K562 (cell line): ENCODE measurements at regions not wholly inside any gene's neighbourhood (a gene's known extent, or its start where the extent isn't known, plus 50 kb on each side); places are given as distances from the start of the nearest gene placed in this dataset.

Experiments used
- ATAC-seq: fragments of 200-7000 bp; cut with Tn5 transposase; 3 replicates; pipeline ENCODE4 v1.9.1; 2020; ENCODE audit warnings: moderate library complexity
- BruUV-seq: library from RNA; stranded (reverse); fragments of 400-500 nt; replicated peaks from 2 replicates; lab custom pipeline; 2021; lab: Mats Ljungman, UMichigan
- CTCF ChIA-PET: fragments of 300-600 bp; formaldehyde crosslinking; extraction: SDS; loops from one replicate; lab custom pipeline; 2021; ENCODE audit warnings: low intra/inter-chr PET ratio; lab: Yijun Ruan, JAX
- POLR2A ChIA-PET: fragments of 300-600, 350-650 bp; sonication (Branson Sonifier 250); formaldehyde crosslinking; extraction: SDS; loops from one replicate; lab custom pipeline; 2021; ENCODE audit warnings: antibody characterized with exemption, inconsistent platforms; lab: Yijun Ruan, JAX
- DNase-seq, 4 experiments: peaks; one replicate each; pipeline versions ENCODE4 v3.0.0 to v3.0.0-alpha.2; 2011 to 2018; ENCODE audit warnings: low spot score in 3 of 4, mixed read lengths in 3 of 4; ENCODE audit errors: extremely low read depth in 1 of 4
- FAIRE-seq: peaks from 2 replicates; lab custom pipeline; 2011; peaks lifted over from hg19 to GRCh38; lab: Jason Lieb, UNC
- H2AFZ ChIP-seq: 2 replicates; pipeline ENCODE4 v1.6.0; 2011; ENCODE audit warnings: low read depth, low read length, control low read depth, inconsistent platforms
- H3K27ac ChIP-seq: fragments of 200-600 bp; 3 replicates; pipeline ENCODE4 v1.8.0; 2011; ENCODE audit warnings: low read depth, mild to moderate bottlenecking, control low read depth, inconsistent platforms, low read length, moderate library complexity, mixed read lengths; ENCODE audit errors: extremely low read depth
- H3K27me3 ChIP-seq, 2 experiments: fragments of 300-600 bp in 1 of 2; 2 replicates in 1 of 2; 3 replicates in 1 of 2; pipeline versions ENCODE4 v1.6.0 to v1.8.0; 2011; ENCODE audit warnings: inconsistent platforms in 2 of 2, low read length in 2 of 2, mild to moderate bottlenecking in 1 of 2, mixed read lengths in 1 of 2, moderate library complexity in 1 of 2; ENCODE audit not compliant: control insufficient read depth in 2 of 2, insufficient read depth in 2 of 2
- H3K36me3 ChIP-seq: fragments of 300-600 bp; 3 replicates; pipeline ENCODE4 v1.8.0; 2011; ENCODE audit warnings: mild to moderate bottlenecking, low read length, inconsistent platforms; ENCODE audit not compliant: control insufficient read depth, insufficient read depth
- H3K4me1 ChIP-seq, 2 experiments: fragments of 200-600 bp in 1 of 2; replicated peaks in 1 of 2; 2 replicates in 1 of 2; 3 replicates in 1 of 2; pipeline versions ENCODE4 v1.5.1 to v1.8.0; 2011; ENCODE audit warnings: inconsistent platforms in 2 of 2, low read length in 2 of 2, mild to moderate bottlenecking in 1 of 2, mixed read lengths in 1 of 2, moderate library complexity in 1 of 2; ENCODE audit not compliant: control insufficient read depth in 2 of 2, insufficient read depth in 2 of 2
- H3K4me2 ChIP-seq: 2 replicates; pipeline ENCODE4 v1.6.1; 2011; ENCODE audit warnings: low read length, control low read depth, inconsistent platforms, mixed read lengths; ENCODE audit not compliant: insufficient read depth
- H3K4me3 ChIP-seq: fragments of 200-600 bp; sonication (generic), shearing (Covaris generic); 2 replicates; pipeline ENCODE4 v1.5.1; 2016; ENCODE audit warnings: control low read depth, inconsistent platforms
- H3K79me2 ChIP-seq: fragments of 200-600 bp; 3 replicates; pipeline ENCODE4 v1.8.0; 2011; ENCODE audit warnings: low read length, inconsistent platforms; ENCODE audit not compliant: control insufficient read depth, insufficient read depth
- H3K9ac ChIP-seq, 2 experiments: 2 replicates each; pipeline versions ENCODE4 v1.6.0 to v1.6.1; 2011; ENCODE audit warnings: low read depth in 2 of 2, low read length in 2 of 2, control low read depth in 1 of 2, inconsistent platforms in 1 of 2, mild to moderate bottlenecking in 1 of 2, mixed read lengths in 1 of 2; ENCODE audit not compliant: insufficient read depth in 1 of 2
- H3K9me1 ChIP-seq: one replicate; pipeline ENCODE4 v1.6.0; 2011; ENCODE audit warnings: inconsistent platforms, mild to moderate bottlenecking, low read length, moderate library complexity; ENCODE audit not compliant: control insufficient read depth, insufficient read depth
- H3K9me3 ChIP-seq: replicated peaks from 2 replicates; pipeline ENCODE4 v1.5.1; 2011; ENCODE audit warnings: low read depth, low read length, inconsistent platforms; ENCODE audit not compliant: control insufficient read depth, insufficient read depth
- H4K20me1 ChIP-seq: replicated peaks from 2 replicates; pipeline ENCODE4 v1.6.1; 2011; ENCODE audit warnings: low read length, inconsistent platforms, mixed read lengths; ENCODE audit not compliant: control insufficient read depth, insufficient read depth
- CBFA2T3 ChIP-seq: fragments of 450-650 bp; IDR thresholded peaks from 2 replicates; pipeline ENCODE4 v1.6.1; 2017
- DMBX1 ChIP-seq: fragments of 250-450 bp; sonication (Bioruptor Pico); IDR thresholded peaks from 2 replicates; pipeline ENCODE4 v1.8.0; 2022; ENCODE audit warnings: inconsistent platforms, mild to moderate bottlenecking, moderate library complexity, borderline replicate concordance
- FOXK2 ChIP-seq, 2 experiments: fragments of 450-650 bp; IDR thresholded peaks in 1 of 2; conservative IDR thresholded peaks in 1 of 2; 2 replicates each; pipeline ENCODE4 v1.6.1; 2016; ENCODE audit warnings: low read depth in 2 of 2, mild to moderate bottlenecking in 1 of 2
- HES1 ChIP-seq: fragments of 450-650 bp; IDR thresholded peaks from 2 replicates; pipeline ENCODE4 v1.6.1; 2016; ENCODE audit warnings: low read depth, mild to moderate bottlenecking, moderate library complexity
- JUN ChIP-seq, 2 experiments: sonication (generic) in 1 of 2; formaldehyde crosslinking in 1 of 2; IDR thresholded peaks; 2 replicates each; pipeline versions ENCODE4 v1.6.1 to v1.8.0; 2012 to 2022; ENCODE audit warnings: borderline replicate concordance in 2 of 2, mild to moderate bottlenecking in 2 of 2, improper control_type of control experiment in 1 of 2, low read depth in 1 of 2, low read length in 1 of 2, missing genetic modification reagents in 1 of 2
- SMC3 ChIP-seq: conservative IDR thresholded peaks from 2 replicates; pipeline ENCODE4 v1.6.1; 2011; ENCODE audit warnings: low read depth, low read length, improper control_type of control experiment; ENCODE audit not compliant: insufficient read depth
- USF2 ChIP-seq: sonication (generic); formaldehyde crosslinking; IDR thresholded peaks from 2 replicates; pipeline ENCODE4 v1.5.0; 2020; ENCODE audit warnings: missing genetic modification reagents
- ZNF165 ChIP-seq: fragments of 250-450 bp; sonication (Bioruptor Pico); IDR thresholded peaks from 2 replicates; pipeline ENCODE4 v1.4.0; 2020; ENCODE audit warnings: borderline replicate concordance
- ZNF311 ChIP-seq: fragments of 250-450 bp; sonication (Bioruptor Pico); IDR thresholded peaks from 2 replicates; pipeline ENCODE4 v1.4.0; 2020; ENCODE audit warnings: mild to moderate bottlenecking, moderate library complexity
- WGBS: fragments of 100-300 bp; shearing (Covaris generic); methylation state at CpG from one replicate; pipeline ENCODE4 v1.1.6; 2016; ENCODE audit warnings: low coverage, mixed read lengths; ENCODE audit not compliant: insufficient coverage; ENCODE audit errors: missing lambda C conversion rate; 5-methylcytosine and 5-hydroxymethylcytosine counted together
- in situ Hi-C: fragments of 300-500 bp; cut with MboI; formaldehyde crosslinking; loops from 4 replicates; pipeline ENCODE4 v1.15.0; 2018; ENCODE audit warnings: inconsistent platforms, mixed read lengths
- intact Hi-C: fragments of 100-400 bp; cut with micrococcal nuclease; formaldehyde crosslinking; loops from 2 replicates; pipeline ENCODE4 v1.14.2; 2022
- TF ChIP-seq, protein P1 (sequence below), 3 experiments: fragments of 200-800 bp in 1 of 3; fragments of 250-450 bp in 1 of 3; fragments of 450-650 bp in 1 of 3; sonication (Bioruptor Pico) in 1 of 3; sonication (Bioruptor generic) in 1 of 3; formaldehyde crosslinking in 1 of 3; IDR thresholded peaks; 2 replicates each; pipeline versions ENCODE4 v1.6.1 to v1.8.0; 2016 to 2022; ENCODE audit warnings: mild to moderate bottlenecking in 2 of 3, missing genetic modification characterization in 2 of 3, missing compliant biosample characterization in 1 of 3, moderate library complexity in 1 of 3

DNA sequence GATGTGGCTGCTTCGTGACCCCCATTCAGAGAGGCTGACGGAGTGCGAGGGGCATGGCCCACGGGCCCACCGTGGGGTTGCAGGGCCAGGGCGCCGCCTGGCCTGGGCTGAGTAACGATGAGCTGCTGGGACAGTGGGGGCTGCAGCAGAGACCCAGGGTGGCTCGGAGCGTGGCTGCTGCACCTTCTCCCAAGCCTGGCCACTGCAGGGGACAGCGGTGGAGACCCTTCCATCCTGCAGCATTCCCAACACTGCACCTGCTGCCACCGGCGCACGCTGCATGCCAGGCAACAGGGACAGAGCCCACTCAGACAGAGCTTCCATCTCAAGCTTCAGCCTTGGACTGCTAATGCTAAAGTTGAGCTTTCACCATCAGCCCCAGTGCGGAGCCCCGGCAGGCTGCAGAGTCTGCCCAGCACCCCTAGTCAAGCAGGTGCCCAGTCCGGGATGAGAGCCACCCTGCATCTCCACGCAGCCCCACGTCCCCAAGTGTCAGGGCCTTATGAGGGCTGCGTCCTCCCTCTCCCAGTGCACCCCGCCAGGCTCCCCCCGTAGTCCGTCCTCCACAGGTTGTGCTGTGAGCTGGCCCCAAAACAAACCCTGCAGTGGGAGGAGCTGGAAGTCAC is 89.4 kb upstream of the AFDN start:
- H3K9me1 ChIP-seq = no peaks in the 10 kb centered on the region
- no peak for FAIRE-seq
- TF ChIP-seq ZNF311 = no peak
- TF ChIP-seq CBFA2T3 = no peak
- TF ChIP-seq DMBX1 (CRISPR knock-in tag) = no peak
- TF ChIP-seq USF2 (CRISPR knock-in tag) = no peak
- TF ChIP-seq, protein P1, sequence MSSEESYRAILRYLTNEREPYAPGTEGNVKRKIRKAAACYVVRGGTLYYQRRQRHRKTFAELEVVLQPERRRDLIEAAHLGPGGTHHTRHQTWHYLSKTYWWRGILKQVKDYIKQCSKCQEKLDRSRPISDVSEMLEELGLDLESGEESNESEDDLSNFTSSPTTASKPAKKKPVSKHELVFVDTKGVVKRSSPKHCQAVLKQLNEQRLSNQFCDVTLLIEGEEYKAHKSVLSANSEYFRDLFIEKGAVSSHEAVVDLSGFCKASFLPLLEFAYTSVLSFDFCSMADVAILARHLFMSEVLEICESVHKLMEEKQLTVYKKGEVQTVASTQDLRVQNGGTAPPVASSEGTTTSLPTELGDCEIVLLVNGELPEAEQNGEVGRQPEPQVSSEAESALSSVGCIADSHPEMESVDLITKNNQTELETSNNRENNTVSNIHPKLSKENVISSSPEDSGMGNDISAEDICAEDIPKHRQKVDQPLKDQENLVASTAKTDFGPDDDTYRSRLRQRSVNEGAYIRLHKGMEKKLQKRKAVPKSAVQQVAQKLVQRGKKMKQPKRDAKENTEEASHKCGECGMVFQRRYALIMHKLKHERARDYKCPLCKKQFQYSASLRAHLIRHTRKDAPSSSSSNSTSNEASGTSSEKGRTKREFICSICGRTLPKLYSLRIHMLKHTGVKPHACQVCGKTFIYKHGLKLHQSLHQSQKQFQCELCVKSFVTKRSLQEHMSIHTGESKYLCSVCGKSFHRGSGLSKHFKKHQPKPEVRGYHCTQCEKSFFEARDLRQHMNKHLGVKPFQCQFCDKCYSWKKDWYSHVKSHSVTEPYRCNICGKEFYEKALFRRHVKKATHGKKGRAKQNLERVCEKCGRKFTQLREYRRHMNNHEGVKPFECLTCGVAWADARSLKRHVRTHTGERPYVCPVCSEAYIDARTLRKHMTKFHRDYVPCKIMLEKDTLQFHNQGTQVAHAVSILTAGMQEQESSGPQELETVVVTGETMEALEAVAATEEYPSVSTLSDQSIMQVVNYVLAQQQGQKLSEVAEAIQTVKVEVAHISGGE (CRISPR knock-in tag; IDR thresholded peaks at IDR 0.05) = no peak
- no peak for TF ChIP-seq FOXK2 (conservative IDR thresholded peaks at IDR 0.05 in 1 of 2, IDR thresholded peaks at IDR 0.05 in 1 of 2; ENCODE audit: low read depth in 2 of 2)
- TF ChIP-seq HES1 = no peak
- no peak for TF ChIP-seq SMC3
- no peak for TF ChIP-seq ZNF165 (CRISPR knock-in tag)
- no peak for TF ChIP-seq JUN (IDR thresholded peaks at IDR 0.05; ENCODE audit: borderline replicate concordance, low read depth, low read length)
- TF ChIP-seq JUN (CRISPR knock-in tag; IDR thresholded peaks at IDR 0.05; ENCODE audit: borderline replicate concordance) = no peak
- ChIA-PET CTCF (no interaction called here), POLR2A (interaction anchor here (1.0 to 2.0 kb wide), 3 partner anchors 8 to 27 kb away, joined by 3 to 5 read pairs (median 5); no protein-coding TSS in a partner anchor)
- no peak overlapping the region for H2AFZ ChIP-seq
- H4K20me1 ChIP-seq = no peaks in the 10 kb centered on the region
- intact Hi-C loops (no loop called here), in situ Hi-C loops (no loop called here)
- 2% methylated on average over 21 of the region's 23 CpGs for WGBS
- H3K27ac ChIP-seq = no peak overlapping the region
- no peaks in the 10 kb centered on the region for H3K9me3 ChIP-seq
- no peak; the same call in 1 of the 3 replicates for ATAC-seq
- no TSS peak for BruUV-seq
- no peak for DNase-seq
- H3K4me1 ChIP-seq = peaks cover 0 to 4% of the 10 kb centered on the region in 2 experiments; a peak in 1 of 5 replicates
- H3K79me2 ChIP-seq = no peaks in the 10 kb centered on the region
- H3K4me2 ChIP-seq = no peak overlapping the region
- no peak overlapping the region for H3K9ac ChIP-seq
- no peaks in the 10 kb centered on the region for H3K36me3 ChIP-seq
- no peak overlapping the region for H3K4me3 ChIP-seq
- H3K27me3 ChIP-seq = peaks cover 32 to 63% of the 10 kb centered on the region in 2 experiments; a peak in 4 of 5 replicates
